ENCODE measurements at regions not wholly inside any gene's neighbourhood (a gene's known extent, or its start where the extent isn't known, plus 50 kb on each side); places are given as distances from the start of the nearest gene placed in this dataset.

DNA sequence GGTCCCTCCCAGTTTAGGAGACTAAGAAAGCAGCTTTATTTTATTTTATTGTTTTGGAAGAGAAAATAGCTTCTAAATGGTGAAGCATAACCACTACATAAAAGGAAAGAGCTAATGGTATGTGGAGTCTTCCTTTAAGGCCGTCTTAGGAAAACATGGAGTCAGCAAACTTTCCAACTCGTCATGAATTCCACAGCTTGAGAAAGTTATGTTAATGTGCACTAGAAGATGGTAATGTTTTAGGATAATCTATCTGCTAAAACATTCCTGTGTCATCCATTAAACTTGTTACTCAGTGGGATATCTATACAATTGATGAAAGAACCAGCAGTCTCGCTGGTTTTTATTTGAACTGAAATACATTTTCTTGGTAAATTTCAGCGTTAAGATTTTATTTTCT, 448.4 kb upstream of the SEL1L start:
- DNase-seq (no peak), ATAC-seq (no peak)
- no peaks in the 10 kb centered on the region for H3K36me3 ChIP-seq
- no peaks in the 10 kb centered on the region for H3K4me1 ChIP-seq
- TF ChIP-seq, protein P1, sequence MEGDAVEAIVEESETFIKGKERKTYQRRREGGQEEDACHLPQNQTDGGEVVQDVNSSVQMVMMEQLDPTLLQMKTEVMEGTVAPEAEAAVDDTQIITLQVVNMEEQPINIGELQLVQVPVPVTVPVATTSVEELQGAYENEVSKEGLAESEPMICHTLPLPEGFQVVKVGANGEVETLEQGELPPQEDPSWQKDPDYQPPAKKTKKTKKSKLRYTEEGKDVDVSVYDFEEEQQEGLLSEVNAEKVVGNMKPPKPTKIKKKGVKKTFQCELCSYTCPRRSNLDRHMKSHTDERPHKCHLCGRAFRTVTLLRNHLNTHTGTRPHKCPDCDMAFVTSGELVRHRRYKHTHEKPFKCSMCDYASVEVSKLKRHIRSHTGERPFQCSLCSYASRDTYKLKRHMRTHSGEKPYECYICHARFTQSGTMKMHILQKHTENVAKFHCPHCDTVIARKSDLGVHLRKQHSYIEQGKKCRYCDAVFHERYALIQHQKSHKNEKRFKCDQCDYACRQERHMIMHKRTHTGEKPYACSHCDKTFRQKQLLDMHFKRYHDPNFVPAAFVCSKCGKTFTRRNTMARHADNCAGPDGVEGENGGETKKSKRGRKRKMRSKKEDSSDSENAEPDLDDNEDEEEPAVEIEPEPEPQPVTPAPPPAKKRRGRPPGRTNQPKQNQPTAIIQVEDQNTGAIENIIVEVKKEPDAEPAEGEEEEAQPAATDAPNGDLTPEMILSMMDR (IDR thresholded peaks at IDR 0.05): no peak
- no peaks in the 10 kb centered on the region for H3K9me3 ChIP-seq
- no peak overlapping the region for H3K4me3 ChIP-seq
- no peak overlapping the region for H3K27ac ChIP-seq
- intact Hi-C loops (cut with DNase I): no loop called here
- no peaks in the 10 kb centered on the region for H3K27me3 ChIP-seq (ENCODE audit: low read depth)

DNA sequence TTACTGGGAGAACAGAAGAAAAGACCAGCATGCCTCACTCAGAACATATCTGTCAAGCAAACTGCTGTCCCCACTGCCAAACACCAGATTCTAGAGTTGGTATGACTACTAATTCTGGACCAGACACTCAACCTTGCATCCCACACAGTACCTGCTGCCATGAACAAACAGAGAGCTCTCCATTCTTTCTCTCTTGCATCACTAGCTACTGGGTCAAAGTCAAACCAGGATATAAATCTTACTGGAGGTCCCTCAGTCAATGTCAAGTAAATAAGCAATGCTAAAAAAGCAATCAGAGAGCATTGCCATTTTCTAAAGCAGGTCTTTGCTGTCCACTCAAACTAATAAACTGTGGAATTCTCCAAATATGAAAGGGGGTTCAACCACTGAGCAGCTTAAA, 452.4 kb upstream of the SEL1L start:
- Histone ChIP-seq H3K36me3 (no peaks in the 10 kb centered on the region), H3K9me3 (no peaks in the 10 kb centered on the region), H3K4me1 (no peaks in the 10 kb centered on the region), H3K4me3 (no peak overlapping the region), H3K27ac (no peak overlapping the region), H3K27me3 (ENCODE audit: low read depth) (peaks cover 3% of the 10 kb centered on the region)
- DNase-seq (no peak), ATAC-seq (no peak)
- intact Hi-C loops (cut with DNase I): no loop called here
- TF ChIP-seq, protein P1 (IDR thresholded peaks at IDR 0.05): no peak

DNA sequence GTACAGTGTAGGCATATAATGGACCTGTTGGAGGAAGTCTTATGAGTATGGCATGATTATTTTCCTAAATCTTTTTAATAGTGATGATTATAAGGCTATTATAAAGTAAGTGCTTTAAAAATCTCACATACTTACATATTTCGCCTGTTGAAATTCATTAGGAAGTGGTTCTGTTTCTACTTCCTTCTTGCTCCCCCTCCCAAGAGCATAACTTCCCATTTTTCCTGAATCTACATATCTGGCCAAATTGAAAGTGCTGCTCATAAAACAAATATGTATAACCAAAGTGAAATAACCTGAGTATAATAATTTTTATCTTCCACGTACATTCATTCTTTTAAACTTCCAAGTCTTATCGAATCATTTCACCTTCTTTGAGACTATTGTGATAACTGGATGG, 455.6 kb upstream of the SEL1L start:
- no peaks in the 10 kb centered on the region for H3K9me3 ChIP-seq
- H3K4me1 ChIP-seq: no peaks in the 10 kb centered on the region
- TF ChIP-seq, protein P1 (IDR thresholded peaks at IDR 0.05): no peak
- no peak overlapping the region for H3K27ac ChIP-seq
- ATAC-seq: no peak
- intact Hi-C loops (cut with DNase I): no loop called here
- no peak for DNase-seq
- H3K27me3 ChIP-seq (ENCODE audit: low read depth): peaks cover 3% of the 10 kb centered on the region
- no peaks in the 10 kb centered on the region for H3K36me3 ChIP-seq
- no peak overlapping the region for H3K4me3 ChIP-seq

DNA sequence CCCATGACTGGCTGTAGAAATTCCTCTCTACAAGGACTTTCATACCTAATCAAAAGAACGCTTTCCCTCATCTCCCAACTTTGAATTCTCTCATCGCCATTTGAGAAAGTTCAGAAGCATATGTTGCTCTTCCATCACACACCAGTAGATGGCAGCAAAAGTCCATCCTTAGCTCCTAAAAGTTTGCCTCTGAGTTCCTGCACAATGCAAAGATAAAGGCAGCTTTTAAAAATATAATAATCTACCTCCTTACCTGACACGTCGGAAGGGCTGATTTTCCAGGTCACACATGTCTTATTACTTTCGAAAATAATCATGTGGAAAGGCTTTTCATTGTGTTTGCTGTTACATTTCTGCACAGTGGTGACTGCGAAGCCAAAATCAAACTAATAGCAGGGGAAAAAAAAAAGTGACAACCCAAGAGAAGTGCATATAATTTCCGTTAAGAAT, 456.7 kb upstream of the SEL1L start:
- H3K4me3 ChIP-seq: no peak overlapping the region
- H3K27me3 ChIP-seq (ENCODE audit: low read depth): peaks cover 3% of the 10 kb centered on the region
- DNase-seq (no peak), ATAC-seq (peak; percentile 63 to 65)
- intact Hi-C loops (cut with DNase I): no loop called here
- H3K27ac ChIP-seq: no peak overlapping the region
- H3K4me1 ChIP-seq: no peaks in the 10 kb centered on the region
- TF ChIP-seq, protein P1 (IDR thresholded peaks at IDR 0.05): peak; percentile 81
- no peaks in the 10 kb centered on the region for H3K36me3 ChIP-seq
- H3K9me3 ChIP-seq: no peaks in the 10 kb centered on the region

DNA sequence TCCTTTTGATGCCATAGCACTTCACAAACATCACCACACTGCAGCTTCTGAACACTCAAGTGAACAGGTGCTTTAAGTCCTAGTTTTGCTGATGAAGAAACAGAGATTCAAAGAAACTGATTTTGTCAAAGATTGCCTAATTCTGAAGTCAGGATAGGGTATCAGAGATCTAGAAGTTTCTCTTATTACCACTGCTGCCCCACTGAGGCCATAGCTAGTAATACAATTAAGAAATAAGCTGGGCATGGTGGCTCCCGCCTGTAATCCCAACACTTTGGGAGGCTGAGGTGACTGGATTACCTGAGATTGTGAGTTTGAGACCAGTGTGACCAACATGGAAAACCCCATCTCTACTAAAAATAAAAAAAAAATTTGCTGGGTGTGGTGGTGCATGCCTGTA, 458.3 kb upstream of the SEL1L start:
- TF ChIP-seq, protein P1 (IDR thresholded peaks at IDR 0.05): no peak
- Histone ChIP-seq H3K27me3 (ENCODE audit: low read depth) (peaks cover 3% of the 10 kb centered on the region), H3K4me3 (no peak overlapping the region), H3K27ac (no peak overlapping the region), H3K4me1 (no peaks in the 10 kb centered on the region), H3K9me3 (no peaks in the 10 kb centered on the region), H3K36me3 (no peaks in the 10 kb centered on the region)
- intact Hi-C loops (cut with DNase I): no loop called here
- ATAC-seq: no peak
- no peak for DNase-seq

DNA sequence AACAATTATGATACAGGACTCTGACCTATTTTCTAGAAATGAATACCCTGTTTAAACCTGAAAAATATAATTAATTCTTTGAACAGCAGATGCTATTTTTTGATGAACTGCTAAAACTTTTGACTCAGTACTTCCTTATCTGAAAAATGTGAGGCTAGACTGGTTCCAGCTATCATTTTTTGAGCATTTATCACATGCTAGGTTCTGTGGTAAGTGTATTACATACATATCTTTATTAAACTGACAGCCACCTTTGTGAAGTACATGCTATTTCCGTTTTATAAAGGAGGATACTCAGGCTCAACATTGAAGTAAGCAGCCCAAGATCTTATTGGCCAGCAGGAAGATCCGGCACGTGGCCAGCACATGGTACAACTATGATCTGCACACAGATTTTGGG, 459.8 kb upstream of the SEL1L start:
- no peaks in the 10 kb centered on the region for H3K27me3 ChIP-seq (ENCODE audit: low read depth)
- TF ChIP-seq, protein P1 (IDR thresholded peaks at IDR 0.05): no peak
- DNase-seq: no peak
- no peaks in the 10 kb centered on the region for H3K36me3 ChIP-seq
- no peaks in the 10 kb centered on the region for H3K9me3 ChIP-seq
- intact Hi-C loops (cut with DNase I): no loop called here
- no peak for ATAC-seq
- no peak overlapping the region for H3K4me3 ChIP-seq
- H3K27ac ChIP-seq: no peak overlapping the region
- H3K4me1 ChIP-seq: no peaks in the 10 kb centered on the region
